Smooth muscle cell (in vitro differentiated cells): ENCODE measurements at regions not wholly inside any gene's neighbourhood (a gene's known extent, or its start where the extent isn't known, plus 50 kb on each side); places are given as distances from the start of the nearest gene placed in this dataset.

Experiments
- DNase-seq: peaks from one replicate; lab custom pipeline; 2025; ENCODE audit not compliant: unreplicated experiment; lab: John Stamatoyannopoulos, UW
- H2AFZ ChIP-seq: fragments of 200-600 bp; sonication (generic); 2 replicates; pipeline ENCODE4 v1.6.0; 2016; ENCODE audit warnings: antibody characterized with exemption, low read depth, mild to moderate bottlenecking
- H3F3A ChIP-seq: fragments of 200-600 bp; sonication (generic); 2 replicates; pipeline ENCODE4 v1.6.0; 2017; ENCODE audit warnings: antibody characterized with exemption, low read depth
- H3K27ac ChIP-seq: fragments of 200-600 bp; sonication (generic); 2 replicates; pipeline ENCODE4 v1.5.1; 2016; ENCODE audit warnings: low read depth, mild to moderate bottlenecking
- H3K27me3 ChIP-seq: fragments of 200-600 bp; sonication (generic); 2 replicates; pipeline ENCODE4 v1.6.1; 2016; ENCODE audit warnings: low read depth, mild to moderate bottlenecking
- H3K36me3 ChIP-seq: fragments of 200-600 bp; sonication (generic); 2 replicates; pipeline ENCODE4 v1.5.1; 2016; ENCODE audit warnings: low read depth
- H3K4me1 ChIP-seq: fragments of 200-600 bp; sonication (generic); 2 replicates; pipeline ENCODE4 v1.5.1; 2016; ENCODE audit warnings: low read depth
- H3K4me2 ChIP-seq: fragments of 200-600 bp; sonication (generic); 2 replicates; pipeline ENCODE4 v1.6.0; 2016; ENCODE audit warnings: mild to moderate bottlenecking
- H3K4me3 ChIP-seq: fragments of 200-600 bp; sonication (generic); 2 replicates; pipeline ENCODE4 v1.5.1; 2016; ENCODE audit warnings: mild to moderate bottlenecking
- H3K79me2 ChIP-seq: fragments of 200-600 bp; sonication (generic); 2 replicates; pipeline ENCODE4 v1.6.0; 2016; ENCODE audit warnings: low read depth, mild to moderate bottlenecking
- H3K9ac ChIP-seq: fragments of 200-600 bp; sonication (generic); 2 replicates; pipeline ENCODE4 v1.6.0; 2016; ENCODE audit warnings: low read depth
- H3K9me3 ChIP-seq: fragments of 200-600 bp; sonication (generic); replicated peaks from 2 replicates; pipeline ENCODE4 v1.5.1; 2016; ENCODE audit warnings: low read depth
- H4K20me1 ChIP-seq: fragments of 200-600 bp; sonication (generic); 2 replicates; pipeline ENCODE4 v1.6.0; 2016; ENCODE audit warnings: low read depth
- CTCF ChIP-seq: fragments of 200-600 bp; sonication (generic); IDR thresholded peaks from 2 replicates; pipeline ENCODE4 v1.5.1; 2017; ENCODE audit warnings: borderline replicate concordance, mild to moderate bottlenecking, antibody characterized with exemption; ENCODE audit not compliant: insufficient read depth, poor library complexity, severe bottlenecking
- WGBS: methylation state at CpG from one replicate; pipeline ENCODE4 v1.1.7; 2016; ENCODE audit warnings: low lambda C conversion rate; 5-methylcytosine and 5-hydroxymethylcytosine counted together

- DNase-seq = no peak
- Histone ChIP-seq H3K36me3 (no peaks in the 10 kb centered on the region), H3F3A (no peaks in the 10 kb centered on the region), H4K20me1 (no peaks in the 10 kb centered on the region), H3K9me3 (no peaks in the 10 kb centered on the region), H2AFZ (no peak overlapping the region), H3K4me3 (no peak overlapping the region), H3K79me2 (no peaks in the 10 kb centered on the region), H3K27ac (no peak overlapping the region), H3K4me1 (peaks cover 2% of the 10 kb centered on the region), H3K27me3 (peaks cover 3% of the 10 kb centered on the region), H3K9ac (no peak overlapping the region), H3K4me2 (no peak overlapping the region)
- no peak for TF ChIP-seq CTCF
- WGBS = 99% methylated on average over 5 of the region's 5 CpGs
Observed at GRCh38 chr15:66963084-66963483, 102.3 kb upstream of the SMAD3 start.

- Histone ChIP-seq H3K27me3 (peaks cover 3% of the 10 kb centered on the region), H3F3A (no peaks in the 10 kb centered on the region), H3K4me1 (peaks cover 2% of the 10 kb centered on the region), H3K4me2 (no peak overlapping the region), H3K9me3 (no peaks in the 10 kb centered on the region), H3K9ac (no peak overlapping the region), H3K27ac (no peak overlapping the region), H3K4me3 (no peak overlapping the region), H4K20me1 (no peaks in the 10 kb centered on the region), H3K79me2 (no peaks in the 10 kb centered on the region), H2AFZ (no peak overlapping the region), H3K36me3 (no peaks in the 10 kb centered on the region)
- no peak for DNase-seq
- no peak for TF ChIP-seq CTCF
- 79% methylated on average over 1 of the region's 1 CpG for WGBS
Observed at GRCh38 chr15:66963710-66964109, 101.7 kb upstream of the SMAD3 start.

GRCh38 chr15:66964111-66964738 lies 101.2 kb upstream of the SMAD3 start:
- TF ChIP-seq CTCF = no peak

GRCh38 chr15:66964791-66965190 lies 100.6 kb upstream of the SMAD3 start:
- no peaks in the 10 kb centered on the region for H3F3A ChIP-seq
- no peak overlapping the region for H3K4me2 ChIP-seq
- H3K27ac ChIP-seq = no peak overlapping the region

More at GRCh38 chr15:66964111-66964738, 101.2 kb upstream of the SMAD3 start:
- no peak overlapping the region for H3K9ac ChIP-seq
- peaks cover 2% of the 10 kb centered on the region for H3K4me1 ChIP-seq
- no peaks in the 10 kb centered on the region for H3F3A ChIP-seq
- no peak overlapping the region for H3K4me3 ChIP-seq
- WGBS = 92% methylated on average over 9 of the region's 9 CpGs
- H3K27ac ChIP-seq = no peak overlapping the region
- H3K79me2 ChIP-seq = no peaks in the 10 kb centered on the region
- no peaks in the 10 kb centered on the region for H3K36me3 ChIP-seq
- no peak overlapping the region for H3K4me2 ChIP-seq
- no peak overlapping the region for H2AFZ ChIP-seq
- peaks cover under 1% of the 10 kb centered on the region for H3K27me3 ChIP-seq
- no peak for DNase-seq
- H3K9me3 ChIP-seq = no peaks in the 10 kb centered on the region
- H4K20me1 ChIP-seq = no peaks in the 10 kb centered on the region

More at GRCh38 chr15:66964791-66965190, 100.6 kb upstream of the SMAD3 start:
- Histone ChIP-seq H3K27me3 (no peaks in the 10 kb centered on the region), H2AFZ (no peak overlapping the region), H3K36me3 (no peaks in the 10 kb centered on the region), H3K4me1 (peaks cover 1% of the 10 kb centered on the region), H4K20me1 (no peaks in the 10 kb centered on the region), H3K4me3 (no peak overlapping the region), H3K9me3 (no peaks in the 10 kb centered on the region), H3K79me2 (no peaks in the 10 kb centered on the region), H3K9ac (no peak overlapping the region)
- WGBS = 92% methylated on average over 9 of the region's 9 CpGs
- no peak for TF ChIP-seq CTCF
- no peak for DNase-seq
